KOPT-K1 (cell line): ENCODE measurements at regions not wholly inside any gene's neighbourhood (a gene's known extent, or its start where the extent isn't known, plus 50 kb on each side); places are given as distances from the start of the nearest gene placed in this dataset.

Experiments used
- H3K27ac ChIP-seq: fragments of 200-600 bp; sonication (generic); 2 replicates; pipeline ENCODE4 v1.5.1; 2016; ENCODE audit warnings: antibody characterized with exemption, mild to moderate bottlenecking, low read depth, low read length; ENCODE audit not compliant: poor library complexity, severe bottlenecking
- H3K36me3 ChIP-seq: fragments of 200-600 bp; sonication (generic); 2 replicates; pipeline ENCODE4 v1.5.1; 2017; ENCODE audit warnings: antibody characterized with exemption, mild to moderate bottlenecking, low read length, moderate library complexity; ENCODE audit not compliant: insufficient read depth
- H3K9me3 ChIP-seq: fragments of 200-600 bp; sonication (generic); 2 replicates; pipeline ENCODE4 v1.5.1; 2017; ENCODE audit warnings: antibody characterized with exemption, low read length, mild to moderate bottlenecking; ENCODE audit not compliant: insufficient read depth, poor library complexity, severe bottlenecking

GRCh38 chr3:177476495-177476894, 279.2 kb upstream of the TBL1XR1 start:
- H3K27ac ChIP-seq: no peak overlapping the region
- no peaks in the 10 kb centered on the region for H3K9me3 ChIP-seq
- H3K36me3 ChIP-seq: no peaks in the 10 kb centered on the region

- H3K36me3 ChIP-seq: no peaks in the 10 kb centered on the region
- no peak overlapping the region for H3K27ac ChIP-seq
- no peaks in the 10 kb centered on the region for H3K9me3 ChIP-seq
These were observed 279.7 kb upstream of the TBL1XR1 start for GRCh38 chr3:177476921-177477435.

- Histone ChIP-seq H3K27ac (no peak overlapping the region), H3K36me3 (no peaks in the 10 kb centered on the region), H3K9me3 (no peaks in the 10 kb centered on the region)
These were observed 281.0 kb upstream of the TBL1XR1 start for GRCh38 chr3:177478170-177478867.

- Histone ChIP-seq H3K9me3 (no peaks in the 10 kb centered on the region), H3K27ac (no peak overlapping the region), H3K36me3 (no peaks in the 10 kb centered on the region)
These were observed 282.3 kb upstream of the TBL1XR1 start for GRCh38 chr3:177479630-177480029.

- Histone ChIP-seq H3K9me3 (peaks cover 11% of the 10 kb centered on the region), H3K27ac (no peak overlapping the region), H3K36me3 (no peaks in the 10 kb centered on the region)
These were observed 284.0 kb upstream of the TBL1XR1 start for GRCh38 chr3:177481329-177481728.

- H3K36me3 ChIP-seq: no peaks in the 10 kb centered on the region
- H3K27ac ChIP-seq: no peak overlapping the region
- peaks cover 11% of the 10 kb centered on the region for H3K9me3 ChIP-seq
These were observed 284.9 kb upstream of the TBL1XR1 start for GRCh38 chr3:177482048-177482691.

- Histone ChIP-seq H3K36me3 (no peaks in the 10 kb centered on the region), H3K9me3 (peaks cover 11% of the 10 kb centered on the region), H3K27ac (no peak overlapping the region)
These were observed 286.1 kb upstream of the TBL1XR1 start for GRCh38 chr3:177483182-177483967.

- peaks cover 11% of the 10 kb centered on the region for H3K9me3 ChIP-seq
- H3K27ac ChIP-seq: no peak overlapping the region
- no peaks in the 10 kb centered on the region for H3K36me3 ChIP-seq
These were observed 286.9 kb upstream of the TBL1XR1 start for GRCh38 chr3:177484206-177484605.

- Histone ChIP-seq H3K27ac (no peak overlapping the region), H3K9me3 (peaks cover 11% of the 10 kb centered on the region), H3K36me3 (no peaks in the 10 kb centered on the region)
These were observed 287.6 kb upstream of the TBL1XR1 start for GRCh38 chr3:177484926-177485325.

- Histone ChIP-seq H3K27ac (no peak overlapping the region), H3K36me3 (no peaks in the 10 kb centered on the region), H3K9me3 (peaks cover 11% of the 10 kb centered on the region)
These were observed 290.4 kb upstream of the TBL1XR1 start for GRCh38 chr3:177487635-177488186.

GRCh38 chr3:177488740-177489139, 291.5 kb upstream of the TBL1XR1 start:
- peaks cover 11% of the 10 kb centered on the region for H3K9me3 ChIP-seq
- H3K27ac ChIP-seq: no peak overlapping the region
- no peaks in the 10 kb centered on the region for H3K36me3 ChIP-seq

- no peak overlapping the region for H3K27ac ChIP-seq
- H3K9me3 ChIP-seq: peaks cover 4% of the 10 kb centered on the region
- H3K36me3 ChIP-seq: no peaks in the 10 kb centered on the region
These were observed 293.3 kb upstream of the TBL1XR1 start for GRCh38 chr3:177490626-177491025.

GRCh38 chr3:177491296-177492032, 294.2 kb upstream of the TBL1XR1 start:
- H3K9me3 ChIP-seq: no peaks in the 10 kb centered on the region

GRCh38 chr3:177493091-177493490, 295.8 kb upstream of the TBL1XR1 start:
- Histone ChIP-seq H3K27ac (no peak overlapping the region), H3K36me3 (no peaks in the 10 kb centered on the region), H3K9me3 (no peaks in the 10 kb centered on the region)

More at GRCh38 chr3:177491296-177492032, 294.2 kb upstream of the TBL1XR1 start:
- no peaks in the 10 kb centered on the region for H3K36me3 ChIP-seq
- no peak overlapping the region for H3K27ac ChIP-seq
